Fibroblast of skin of abdomen (primary cell): ENCODE measurements at regions not wholly inside any gene's neighbourhood (a gene's known extent, or its start where the extent isn't known, plus 50 kb on each side); places are given as distances from the start of the nearest gene placed in this dataset.
"Not testable (repeated sequence)": the region's sequence is repeated elsewhere in the genome, so short reads cannot be mapped to it uniquely, and the experiment has no call there.

Experiments
- DNase-seq: peaks from one replicate; pipeline ENCODE4 v3.0.0-alpha.2; 2013

GRCh38 chr12:105590571-105590970 is 260.1 kb downstream of the C12orf75 start:
- no peak for DNase-seq

DNA sequence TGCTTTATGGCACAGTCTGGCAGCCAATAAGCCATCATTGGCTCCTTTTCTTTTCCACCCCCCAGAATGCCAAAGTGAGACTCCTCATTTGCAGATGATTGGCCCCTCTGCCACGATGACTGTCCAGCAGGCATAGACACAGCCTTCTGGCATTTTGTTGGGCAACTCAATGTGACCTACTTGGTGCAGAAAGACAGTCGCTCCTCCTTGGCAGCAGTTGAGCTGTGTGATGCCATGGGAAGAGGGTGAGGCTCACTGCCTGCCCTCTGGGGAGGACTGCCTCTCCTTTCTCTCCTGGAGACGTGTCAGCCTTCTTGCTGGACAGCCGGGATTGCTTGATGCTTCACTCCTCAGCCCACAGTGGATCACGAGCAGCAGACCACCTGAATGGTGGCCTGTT is 264.9 kb downstream of the C12orf75 start:
- no peak for DNase-seq

GRCh38 chr12:105596731-105597130 is 266.2 kb downstream of the C12orf75 start:
- no peak for DNase-seq

DNA sequence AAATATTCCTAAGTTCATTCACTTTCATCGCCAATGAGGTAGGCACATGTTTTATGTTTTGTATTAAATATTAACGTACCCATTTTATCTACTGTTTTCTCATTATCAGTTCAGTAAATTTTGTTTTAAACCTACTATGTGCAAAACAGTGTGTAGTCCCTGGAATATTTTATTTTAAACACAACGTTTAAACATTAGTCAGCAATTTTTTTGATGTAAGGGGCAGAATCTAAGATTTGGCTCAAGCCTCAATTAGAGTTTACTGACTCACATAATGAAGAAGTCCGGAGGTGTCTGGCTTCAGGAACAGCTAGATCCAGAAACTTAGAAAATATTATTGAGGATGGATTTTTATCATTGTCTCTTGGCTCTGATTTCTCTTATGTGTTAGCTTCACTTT is 267.5 kb downstream of the C12orf75 start:
- no peak for DNase-seq

DNA sequence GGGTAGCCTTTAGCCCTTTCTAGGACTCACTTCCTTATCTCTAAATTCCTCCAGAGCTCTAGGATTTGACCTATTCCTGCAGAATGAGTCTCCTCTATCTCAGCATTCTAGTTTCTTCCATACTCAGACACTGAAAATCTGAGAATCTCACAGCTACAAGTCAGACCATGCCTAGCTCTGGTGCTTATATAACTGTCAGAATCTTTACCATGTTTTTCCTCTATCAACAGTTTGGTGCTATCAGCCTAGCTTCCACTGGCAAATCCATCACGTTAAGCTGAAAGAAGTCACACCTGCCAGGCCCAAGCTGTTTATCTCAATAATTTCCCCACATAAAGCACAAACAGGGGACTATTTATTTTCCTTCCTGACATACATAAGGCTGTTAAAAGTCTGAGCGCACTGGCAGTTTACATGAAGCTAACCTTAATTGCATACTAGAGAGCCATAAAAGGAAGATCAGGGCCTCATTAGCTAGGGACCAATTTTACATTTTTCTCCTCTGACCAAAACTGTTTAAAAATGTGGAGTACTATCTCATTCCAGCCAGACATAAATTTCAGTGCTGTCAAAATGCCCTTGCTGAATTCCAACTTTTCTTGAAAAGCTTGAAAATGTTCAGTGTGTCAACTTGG is 270.5 kb downstream of the C12orf75 start:
- peak; percentile 77 for DNase-seq

DNA sequence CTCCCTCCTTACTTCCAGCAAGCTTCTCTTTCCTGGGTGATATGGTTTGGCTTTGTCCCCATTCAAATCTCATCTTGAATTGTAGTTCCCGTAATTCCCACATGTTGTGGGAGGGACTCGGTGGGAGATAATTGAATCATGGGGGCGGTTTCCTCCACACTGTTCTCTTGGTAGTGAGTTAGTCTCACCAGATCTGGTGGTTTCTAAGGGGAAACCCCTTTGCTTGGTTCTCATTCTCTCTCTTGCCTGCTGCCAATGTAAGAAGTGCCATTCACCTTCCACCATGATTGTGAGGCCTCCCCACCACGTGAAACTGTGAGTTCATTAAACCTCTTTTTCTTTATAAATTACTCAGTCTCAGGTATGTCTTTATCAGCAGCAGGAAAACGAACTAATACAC is 271.8 kb downstream of the C12orf75 start:
- DNase-seq, result not testable (repeated sequence)

DNA sequence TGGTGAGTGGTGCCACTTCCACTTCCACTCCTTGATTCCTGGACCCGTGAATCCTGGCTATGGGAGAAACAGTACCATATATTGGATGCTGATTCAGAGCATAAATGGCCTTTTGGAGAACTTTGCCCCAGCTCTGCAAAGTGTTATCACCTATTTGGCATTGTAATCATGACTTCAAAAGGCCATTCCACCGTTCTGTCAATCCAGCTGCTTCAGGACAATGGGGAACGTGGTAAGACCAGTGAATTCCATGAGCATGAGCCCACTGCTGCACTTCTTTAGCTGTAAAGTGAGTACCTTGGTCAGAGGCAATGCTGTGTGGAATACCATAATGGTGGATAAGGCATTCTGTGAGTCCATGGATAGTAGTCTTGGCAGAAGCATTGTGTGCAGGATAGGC is 273.8 kb downstream of the C12orf75 start:
- not testable (repeated sequence) for DNase-seq

GRCh38 chr12:105606613-105607012 is 276.1 kb downstream of the C12orf75 start:
- DNase-seq, result not testable (repeated sequence)

DNA sequence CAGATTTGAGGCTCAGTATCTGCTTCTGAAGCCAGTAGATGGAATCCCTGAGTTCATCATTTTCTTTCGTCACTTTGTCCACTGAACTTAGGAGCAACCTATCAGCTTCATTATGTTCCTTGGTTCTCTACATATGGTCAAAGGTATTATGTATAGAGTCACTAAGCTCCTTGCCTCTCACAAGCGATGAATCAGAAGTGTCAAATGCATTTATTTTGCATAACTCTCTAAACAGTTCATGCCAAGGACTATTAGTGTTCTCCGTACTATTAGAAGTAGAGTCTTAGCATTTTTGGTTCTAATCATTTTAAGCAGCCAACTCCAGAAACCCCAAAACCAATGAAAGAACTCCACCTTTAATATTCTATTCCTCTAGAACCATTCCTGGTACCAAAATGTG is 278.5 kb downstream of the C12orf75 start:
- DNase-seq, result peak; percentile 63

- DNase-seq, result no peak
These were observed 280.0 kb downstream of the C12orf75 start for GRCh38 chr12:105610459-105610858.

DNA sequence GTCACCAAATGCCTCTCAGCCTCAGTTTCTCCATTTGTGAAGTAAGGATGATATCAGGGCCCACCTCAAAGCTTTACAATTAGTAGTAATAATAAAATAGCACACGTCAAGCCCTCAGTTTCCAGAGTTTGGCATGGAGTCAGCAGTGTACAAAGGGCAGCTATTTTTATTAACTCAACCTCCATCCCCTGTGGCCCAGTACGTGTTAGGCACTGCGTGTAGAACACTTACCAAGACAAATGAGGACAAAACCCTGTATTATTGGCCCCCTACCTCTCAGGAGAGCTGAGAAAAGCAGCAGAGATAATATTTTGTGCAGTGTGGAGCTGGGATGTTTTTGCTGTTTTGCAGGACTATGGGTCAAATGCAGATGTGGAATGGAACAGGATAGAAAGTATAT is 280.8 kb downstream of the C12orf75 start:
- no peak for DNase-seq

DNA sequence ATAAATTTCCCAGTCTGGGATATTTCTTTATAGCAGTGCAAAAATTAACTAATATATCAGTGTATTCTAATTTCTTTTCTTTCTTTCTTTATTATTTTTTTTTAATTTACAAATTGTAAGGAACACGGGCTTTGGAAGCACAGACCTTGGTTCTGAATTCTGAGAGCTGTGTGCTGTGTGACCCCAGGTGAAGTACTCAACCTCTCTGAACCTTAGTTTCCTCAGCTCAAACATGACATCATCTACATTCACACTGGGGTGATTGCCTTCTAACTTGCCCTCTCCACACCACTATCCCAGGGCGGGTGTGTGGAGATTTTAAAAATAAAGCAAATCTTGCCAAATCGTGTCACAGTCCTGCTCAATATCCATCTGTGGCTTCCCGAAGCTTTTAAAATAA is 282.8 kb downstream of the C12orf75 start:
- DNase-seq, result no peak

GRCh38 chr12:105613887-105614286 is 283.4 kb downstream of the C12orf75 start:
- peak; percentile 28 for DNase-seq

GRCh38 chr12:105616971-105617540 is 286.6 kb downstream of the C12orf75 start:
- DNase-seq, result peak; percentile 50

- DNase-seq, result no peak
These were observed 291.7 kb downstream of the C12orf75 start for GRCh38 chr12:105622220-105622619.

DNA sequence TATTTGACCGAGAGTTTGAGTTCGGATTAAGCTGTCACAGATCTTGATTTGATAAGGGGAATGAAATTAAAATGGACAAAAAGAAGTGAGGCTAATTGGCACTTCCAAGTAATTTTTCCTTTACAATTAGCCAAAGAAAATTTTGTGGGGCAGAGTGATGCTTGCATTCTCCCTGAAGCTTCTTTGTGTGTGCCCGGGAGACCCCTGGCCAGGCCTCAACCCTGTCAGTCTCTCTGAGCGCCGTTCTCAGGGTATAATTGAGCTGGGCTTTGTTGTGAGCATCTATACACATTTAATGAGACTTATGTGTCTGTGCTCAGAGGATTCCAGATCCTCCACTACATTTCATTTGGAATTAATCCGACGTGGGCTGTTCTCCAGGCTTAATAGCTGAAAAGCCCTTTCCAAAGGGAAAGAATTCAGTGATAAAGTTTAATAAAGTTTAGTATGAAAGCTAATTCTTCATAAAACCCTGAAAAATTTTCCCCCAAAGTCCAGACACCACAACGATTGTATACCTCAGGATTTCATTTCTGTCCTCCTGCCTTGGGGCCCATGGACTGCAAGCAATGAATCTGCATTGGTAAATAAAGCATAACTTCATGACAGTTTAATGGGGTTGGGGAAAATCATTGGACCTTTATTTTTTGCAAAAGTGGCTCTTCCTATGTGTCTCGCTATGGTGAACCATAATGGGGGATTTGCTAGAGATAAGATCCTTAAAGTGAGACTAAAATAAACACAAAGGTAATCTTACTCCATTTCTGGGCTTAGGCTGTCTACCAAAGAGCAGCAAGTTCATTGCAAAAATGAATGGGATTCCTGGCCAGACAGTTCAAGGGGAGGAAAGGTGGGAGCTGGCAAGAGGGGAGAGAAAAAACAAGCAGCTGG is 292.6 kb downstream of the C12orf75 start:
- no peak for DNase-seq

DNA sequence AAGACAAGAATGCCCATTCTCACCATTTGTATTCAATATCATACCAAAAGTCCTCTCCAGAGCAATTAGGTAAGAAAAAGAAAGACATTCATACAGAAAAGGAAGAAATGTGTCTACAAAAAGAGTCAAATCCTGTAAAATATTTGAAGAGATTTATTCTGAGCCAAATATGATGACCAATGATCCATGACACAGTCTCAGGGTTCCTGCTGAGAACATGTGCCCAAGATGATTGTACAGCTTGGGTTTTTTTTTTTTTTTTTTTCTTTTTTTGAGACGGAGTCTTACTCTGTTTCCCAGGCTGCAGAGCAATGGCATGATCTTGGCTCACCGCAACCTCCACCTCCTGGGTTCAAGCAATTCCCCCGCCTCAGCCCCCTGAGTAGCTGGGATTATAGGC is 296.2 kb downstream of the C12orf75 start:
- DNase-seq, result no peak

- DNase-seq, result no peak
These were observed 307.0 kb downstream of the C12orf75 start for GRCh38 chr12:105637470-105637869.

DNA sequence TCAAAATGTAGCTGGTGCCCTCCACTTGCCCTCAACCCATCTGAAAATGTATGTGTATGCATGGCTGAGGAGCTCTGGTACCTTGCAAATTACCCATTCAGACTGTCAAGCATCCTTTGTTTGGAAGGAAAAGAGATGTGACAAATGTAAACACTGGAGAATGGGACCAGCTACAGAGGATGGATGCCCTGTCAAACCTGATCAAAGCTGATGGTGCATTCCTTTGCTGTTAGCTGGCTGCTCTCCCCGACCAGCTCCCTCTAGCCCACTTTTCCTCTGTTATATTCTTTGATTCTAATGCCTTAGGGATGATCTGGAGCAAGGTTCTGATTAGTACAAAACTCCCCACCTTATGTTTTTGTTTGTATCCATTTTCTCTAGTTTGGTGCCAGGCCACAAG is 310.3 kb downstream of the C12orf75 start:
- DNase-seq, result peak; percentile 52

GRCh38 chr12:105641749-105642148 is 311.3 kb downstream of the C12orf75 start:
- peak; percentile 18 for DNase-seq

- peak; percentile 25 for DNase-seq
These were observed 314.3 kb downstream of the C12orf75 start for GRCh38 chr12:105644770-105645169.

DNA sequence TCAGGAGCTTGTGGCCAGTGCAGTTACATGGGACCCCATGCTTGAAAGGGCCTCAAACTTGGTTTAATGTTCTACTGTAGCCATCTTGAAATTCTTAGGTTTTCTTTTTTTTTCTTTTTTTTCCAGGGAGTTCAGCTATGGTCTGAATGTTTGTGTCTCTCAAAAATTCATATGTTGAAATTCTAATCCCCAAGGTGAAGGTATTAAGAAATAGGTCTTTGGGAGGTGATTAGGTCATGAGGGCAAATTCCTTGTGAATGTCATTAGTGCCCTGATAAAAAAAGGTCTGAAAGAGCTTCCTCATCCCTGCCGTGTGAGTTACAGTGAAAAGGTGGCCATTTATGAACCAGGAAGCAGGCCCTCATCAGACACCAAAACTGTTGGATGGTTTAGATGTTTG is 324.1 kb downstream of the C12orf75 start:
- DNase-seq, result no peak

- DNase-seq, result no peak
These were observed 327.9 kb downstream of the C12orf75 start for GRCh38 chr12:105658389-105658788.
